SU-DHL-6 (cell line): ENCODE measurements at regions not wholly inside any gene's neighbourhood (a gene's known extent, or its start where the extent isn't known, plus 50 kb on each side); places are given as distances from the start of the nearest gene placed in this dataset.
A peak's percentile ranks its signal among the peaks of the same experiment; 100 is the strongest.

Experiments used
- H2AFZ ChIP-seq: fragments of 200-600 bp; sonication (generic); 2 replicates; pipeline ENCODE4 v1.6.1; 2014; ENCODE audit warnings: low read depth, mild to moderate bottlenecking, moderate library complexity, mixed read lengths, antibody characterized with exemption, low read length; ENCODE audit not compliant: severe bottlenecking
- H3F3A ChIP-seq: fragments of 200-600 bp; shearing (Covaris generic); 2 replicates; pipeline ENCODE4 v1.6.0; 2016; ENCODE audit warnings: antibody characterized with exemption, mild to moderate bottlenecking; ENCODE audit not compliant: insufficient read depth
- H3K27ac ChIP-seq: fragments of 200-600 bp; sonication (generic); 2 replicates; pipeline ENCODE4 v1.5.1; 2016; ENCODE audit warnings: low read depth, mild to moderate bottlenecking, low read length, moderate library complexity, mixed read lengths
- H3K27me3 ChIP-seq: fragments of 200-600 bp; sonication (generic), shearing (Covaris generic); 2 replicates; pipeline ENCODE4 v1.6.0; 2014; ENCODE audit warnings: mild to moderate bottlenecking, low read length
- H3K36me3 ChIP-seq: fragments of 200-600 bp; sonication (generic); 2 replicates; pipeline ENCODE4 v1.6.1; 2014; ENCODE audit warnings: mild to moderate bottlenecking, low read length, mixed read lengths
- H3K4me2 ChIP-seq: fragments of 300-600, 200-600 bp; shearing (Covaris generic), sonication (generic); 2 replicates; pipeline ENCODE4 v1.6.0; 2014; ENCODE audit warnings: low read length, low read depth, mild to moderate bottlenecking; ENCODE audit not compliant: poor library complexity, severe bottlenecking
- H3K4me3 ChIP-seq: fragments of 200-600 bp; sonication (generic); 2 replicates; pipeline ENCODE4 v1.5.1; 2014; ENCODE audit warnings: antibody characterized with exemption, low read length, mild to moderate bottlenecking, mixed read lengths; ENCODE audit not compliant: insufficient read depth, poor library complexity, severe bottlenecking
- H3K79me2 ChIP-seq: fragments of 200-600 bp; sonication (generic); 2 replicates; pipeline ENCODE4 v1.6.1; 2014; ENCODE audit warnings: mild to moderate bottlenecking, low read length, moderate library complexity; ENCODE audit not compliant: insufficient read depth
- H3K9ac ChIP-seq: fragments of 200-600 bp; sonication (generic); 2 replicates; pipeline ENCODE4 v1.7.0; 2014; ENCODE audit warnings: mild to moderate bottlenecking, low read length
- H3K9me2 ChIP-seq: fragments of 200-600 bp; sonication (generic); replicated peaks from 2 replicates; pipeline ENCODE4 v1.6.1; 2014; ENCODE audit warnings: low read length; ENCODE audit not compliant: insufficient read depth
- H3K9me3 ChIP-seq: fragments of 200-600 bp; sonication (generic); 2 replicates; pipeline ENCODE4 v1.6.1; 2014; ENCODE audit warnings: low read length, mixed read lengths; ENCODE audit not compliant: insufficient read depth
- H4K20me1 ChIP-seq: fragments of 200-600 bp; sonication (generic); 2 replicates; pipeline ENCODE4 v1.6.1; 2014; ENCODE audit warnings: low read depth, mild to moderate bottlenecking, antibody characterized with exemption, low read length, moderate library complexity, mixed read lengths
- EZH2phosphoT487 ChIP-seq: fragments of 200-600 bp; sonication (generic), shearing (Covaris generic); conservative IDR thresholded peaks from 2 replicates; pipeline ENCODE4 v1.6.1; 2018; ENCODE audit warnings: mild to moderate bottlenecking, antibody characterized with exemption, low read length, moderate library complexity, mixed read lengths
- TF ChIP-seq, protein P1 (sequence below): fragments of 200-600 bp; sonication (generic); IDR thresholded peaks from one replicate; pipeline ENCODE4 v1.5.1; 2017; ENCODE audit warnings: antibody characterized with exemption, mild to moderate bottlenecking, low read length, moderate library complexity; ENCODE audit not compliant: insufficient read depth, poor library complexity, severe bottlenecking

- H3K4me2 ChIP-seq = peak overlapping the region; percentile 39
- no peaks in the 10 kb centered on the region for H3K9me3 ChIP-seq
- no peak for TF ChIP-seq EZH2phosphoT487
- TF ChIP-seq, protein P1, sequence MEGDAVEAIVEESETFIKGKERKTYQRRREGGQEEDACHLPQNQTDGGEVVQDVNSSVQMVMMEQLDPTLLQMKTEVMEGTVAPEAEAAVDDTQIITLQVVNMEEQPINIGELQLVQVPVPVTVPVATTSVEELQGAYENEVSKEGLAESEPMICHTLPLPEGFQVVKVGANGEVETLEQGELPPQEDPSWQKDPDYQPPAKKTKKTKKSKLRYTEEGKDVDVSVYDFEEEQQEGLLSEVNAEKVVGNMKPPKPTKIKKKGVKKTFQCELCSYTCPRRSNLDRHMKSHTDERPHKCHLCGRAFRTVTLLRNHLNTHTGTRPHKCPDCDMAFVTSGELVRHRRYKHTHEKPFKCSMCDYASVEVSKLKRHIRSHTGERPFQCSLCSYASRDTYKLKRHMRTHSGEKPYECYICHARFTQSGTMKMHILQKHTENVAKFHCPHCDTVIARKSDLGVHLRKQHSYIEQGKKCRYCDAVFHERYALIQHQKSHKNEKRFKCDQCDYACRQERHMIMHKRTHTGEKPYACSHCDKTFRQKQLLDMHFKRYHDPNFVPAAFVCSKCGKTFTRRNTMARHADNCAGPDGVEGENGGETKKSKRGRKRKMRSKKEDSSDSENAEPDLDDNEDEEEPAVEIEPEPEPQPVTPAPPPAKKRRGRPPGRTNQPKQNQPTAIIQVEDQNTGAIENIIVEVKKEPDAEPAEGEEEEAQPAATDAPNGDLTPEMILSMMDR = no peak
- no peak overlapping the region for H3K4me3 ChIP-seq
- peak overlapping the region; percentile 82 for H3K27ac ChIP-seq
- no peaks in the 10 kb centered on the region for H3K9me2 ChIP-seq
- H3K27me3 ChIP-seq = no peaks in the 10 kb centered on the region
- H3K36me3 ChIP-seq = no peaks in the 10 kb centered on the region
- H3K79me2 ChIP-seq = no peaks in the 10 kb centered on the region
- H2AFZ ChIP-seq = no peak overlapping the region
- peaks cover 23% of the 10 kb centered on the region; the same call in 1 of the 2 replicates for H3F3A ChIP-seq
- no peaks in the 10 kb centered on the region for H4K20me1 ChIP-seq
- H3K9ac ChIP-seq = peak overlapping the region; percentile 38
Observed at GRCh38 chr14:22508150-22508457, 80.9 kb downstream of the DAD1 start.

DNA sequence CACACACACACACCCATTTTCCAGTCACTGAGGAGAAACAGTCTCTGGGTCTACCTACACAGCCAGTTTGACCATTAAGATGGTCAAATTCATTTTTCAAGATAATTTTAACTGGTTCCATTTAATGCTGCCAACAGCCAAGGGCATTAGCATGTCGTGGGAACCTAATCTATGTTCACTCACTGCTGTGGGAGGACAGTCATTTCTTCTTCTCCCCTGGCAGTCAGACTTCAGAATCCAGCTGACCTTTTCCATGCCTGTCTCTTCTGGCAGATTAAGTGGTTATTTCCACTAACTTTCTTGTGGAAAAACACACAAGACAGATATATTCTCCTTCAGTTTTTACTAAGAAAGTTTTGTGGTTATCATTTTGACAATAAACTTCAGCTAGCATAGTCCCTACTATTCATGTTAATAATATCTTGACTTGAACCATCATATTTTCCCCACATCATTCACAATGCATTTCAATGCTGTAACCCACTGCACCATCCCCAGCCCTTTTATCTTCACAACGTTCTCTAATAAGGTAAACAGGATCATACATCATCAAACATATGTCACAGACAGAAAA lies 82.2 kb downstream of the DAD1 start:
- peaks cover 23% of the 10 kb centered on the region; the same call in 1 of the 2 replicates for H3F3A ChIP-seq
- peak overlapping the region; percentile 82 for H3K27ac ChIP-seq
- TF ChIP-seq, protein P1 = no peak
- no peak for TF ChIP-seq EZH2phosphoT487
- peak overlapping the region; percentile 39 for H3K4me2 ChIP-seq
- no peak overlapping the region for H3K4me3 ChIP-seq
- peak overlapping the region; percentile 38 for H3K9ac ChIP-seq
- H3K36me3 ChIP-seq = no peaks in the 10 kb centered on the region
- no peaks in the 10 kb centered on the region for H3K9me3 ChIP-seq
- no peaks in the 10 kb centered on the region for H3K9me2 ChIP-seq
- no peaks in the 10 kb centered on the region for H4K20me1 ChIP-seq
- H3K79me2 ChIP-seq = no peaks in the 10 kb centered on the region
- no peaks in the 10 kb centered on the region for H3K27me3 ChIP-seq
- no peak overlapping the region for H2AFZ ChIP-seq

- Histone ChIP-seq H3K27ac (peak overlapping the region; percentile 82), H3K9me2 (no peaks in the 10 kb centered on the region), H3K4me3 (no peak overlapping the region), H4K20me1 (no peaks in the 10 kb centered on the region), H2AFZ (no peak overlapping the region), H3K36me3 (no peaks in the 10 kb centered on the region), H3K4me2 (peak overlapping the region; percentile 39), H3K9ac (peak overlapping the region; percentile 38), H3K9me3 (no peaks in the 10 kb centered on the region), H3K27me3 (no peaks in the 10 kb centered on the region), H3F3A (peaks cover 23% of the 10 kb centered on the region; the same call in 1 of the 2 replicates), H3K79me2 (no peaks in the 10 kb centered on the region)
- no peak for TF ChIP-seq EZH2phosphoT487
- TF ChIP-seq, protein P1 = no peak
Observed at GRCh38 chr14:22506378-22506710, 82.7 kb downstream of the DAD1 start.
